Bronchial epithelial cell (primary cell): ENCODE measurements at regions not wholly inside any gene's neighbourhood (a gene's known extent, or its start where the extent isn't known, plus 50 kb on each side); places are given as distances from the start of the nearest gene placed in this dataset.

Experiments used
- DNase-seq: peaks from one replicate; pipeline ENCODE4 v3.0.0-alpha.2; 2010; ENCODE audit warnings: low read depth
- FAIRE-seq: peaks from 2 replicates; lab custom pipeline; 2011; peaks lifted over from hg19 to GRCh38; lab: Jason Lieb, UNC
- H3K27me3 ChIP-seq: 2 replicates; pipeline ENCODE4 v1.5.1; 2011; ENCODE audit warnings: low read length; ENCODE audit not compliant: control insufficient read depth, insufficient read depth
- H3K36me3 ChIP-seq: 2 replicates; pipeline ENCODE4 v1.5.1; 2011; ENCODE audit warnings: low read length; ENCODE audit not compliant: control insufficient read depth, insufficient read depth
- H3K4me3 ChIP-seq: 2 replicates; pipeline ENCODE4 v1.5.1; 2011; ENCODE audit warnings: mild to moderate bottlenecking, low read depth, low read length, control low read depth
- TF ChIP-seq, protein P1 (sequence below): IDR thresholded peaks from 2 replicates; pipeline ENCODE4 v1.5.1; 2011; ENCODE audit warnings: mild to moderate bottlenecking, moderate library complexity, low read length, control low read depth, inconsistent platforms; ENCODE audit not compliant: insufficient read depth, severe bottlenecking

DNA sequence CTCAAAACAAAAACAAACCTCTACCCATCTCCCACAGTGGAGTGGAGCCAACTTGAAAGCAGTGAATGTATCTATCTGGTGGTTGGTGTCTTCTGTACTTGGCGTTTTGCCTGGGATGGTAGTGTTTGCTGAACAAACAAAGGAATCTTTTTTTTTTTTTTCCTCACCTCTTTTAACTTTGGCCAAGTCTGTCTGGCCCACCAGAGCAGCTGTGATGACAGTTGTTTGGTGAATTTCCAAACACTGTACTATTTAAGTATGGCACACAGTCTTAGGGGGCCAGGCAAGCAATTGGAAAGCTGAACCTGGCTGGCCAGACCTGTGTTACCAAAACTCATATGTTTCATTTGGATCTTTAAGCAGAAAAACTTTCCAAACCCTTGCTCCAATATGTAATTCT is 101.8 kb upstream of the CDH13 start:
- no peak overlapping the region for H3K4me3 ChIP-seq
- TF ChIP-seq, protein P1, sequence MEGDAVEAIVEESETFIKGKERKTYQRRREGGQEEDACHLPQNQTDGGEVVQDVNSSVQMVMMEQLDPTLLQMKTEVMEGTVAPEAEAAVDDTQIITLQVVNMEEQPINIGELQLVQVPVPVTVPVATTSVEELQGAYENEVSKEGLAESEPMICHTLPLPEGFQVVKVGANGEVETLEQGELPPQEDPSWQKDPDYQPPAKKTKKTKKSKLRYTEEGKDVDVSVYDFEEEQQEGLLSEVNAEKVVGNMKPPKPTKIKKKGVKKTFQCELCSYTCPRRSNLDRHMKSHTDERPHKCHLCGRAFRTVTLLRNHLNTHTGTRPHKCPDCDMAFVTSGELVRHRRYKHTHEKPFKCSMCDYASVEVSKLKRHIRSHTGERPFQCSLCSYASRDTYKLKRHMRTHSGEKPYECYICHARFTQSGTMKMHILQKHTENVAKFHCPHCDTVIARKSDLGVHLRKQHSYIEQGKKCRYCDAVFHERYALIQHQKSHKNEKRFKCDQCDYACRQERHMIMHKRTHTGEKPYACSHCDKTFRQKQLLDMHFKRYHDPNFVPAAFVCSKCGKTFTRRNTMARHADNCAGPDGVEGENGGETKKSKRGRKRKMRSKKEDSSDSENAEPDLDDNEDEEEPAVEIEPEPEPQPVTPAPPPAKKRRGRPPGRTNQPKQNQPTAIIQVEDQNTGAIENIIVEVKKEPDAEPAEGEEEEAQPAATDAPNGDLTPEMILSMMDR: no peak
- H3K36me3 ChIP-seq: no peaks in the 10 kb centered on the region
- FAIRE-seq (no peak), DNase-seq (no peak)
- H3K27me3 ChIP-seq: no peaks in the 10 kb centered on the region

DNA sequence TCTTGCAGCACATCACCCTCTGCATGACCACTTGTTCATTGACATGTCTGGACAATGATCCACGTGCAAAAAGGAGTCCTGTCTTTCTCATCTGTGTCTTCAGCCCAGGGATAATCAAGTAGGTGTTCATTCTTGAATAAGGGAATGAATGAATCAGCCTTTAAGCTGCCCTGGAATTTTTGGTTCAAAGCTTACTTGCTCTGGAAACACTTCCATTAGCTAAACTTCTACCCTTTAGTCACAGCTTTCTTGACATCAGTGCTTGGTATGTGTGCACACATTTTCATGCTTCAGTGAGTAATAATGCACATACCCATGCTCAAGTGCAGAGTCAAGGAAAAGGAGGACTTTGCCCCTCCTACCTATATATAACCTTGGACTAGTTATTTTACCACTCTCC is 103.0 kb upstream of the CDH13 start:
- Histone ChIP-seq H3K4me3 (no peak overlapping the region), H3K36me3 (no peaks in the 10 kb centered on the region), H3K27me3 (no peaks in the 10 kb centered on the region)
- DNase-seq (peak; percentile 74), FAIRE-seq (no peak)
- TF ChIP-seq, protein P1: no peak

DNA sequence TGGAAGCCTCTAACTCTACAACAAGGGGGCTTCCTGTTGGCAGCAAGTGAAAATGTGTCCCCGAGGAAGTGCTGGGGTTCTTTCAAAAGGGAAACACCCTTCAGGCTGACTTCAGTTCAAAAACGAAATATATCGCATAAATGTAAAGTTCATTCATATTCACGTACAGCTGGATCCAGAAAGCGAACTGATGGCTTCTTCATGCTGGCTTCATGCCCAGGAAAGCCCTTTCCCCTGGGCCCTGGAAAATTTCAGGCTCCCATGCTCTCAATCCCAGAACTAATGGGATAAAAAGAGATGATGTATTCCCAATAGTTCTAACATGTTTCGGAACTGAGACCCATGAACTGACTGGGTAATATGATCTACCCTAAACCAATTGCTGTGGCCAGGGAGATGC is 104.7 kb upstream of the CDH13 start:
- Histone ChIP-seq H3K4me3 (no peak overlapping the region), H3K36me3 (no peaks in the 10 kb centered on the region), H3K27me3 (no peaks in the 10 kb centered on the region)
- no peak for DNase-seq
- FAIRE-seq: no peak
- TF ChIP-seq, protein P1: no peak

DNA sequence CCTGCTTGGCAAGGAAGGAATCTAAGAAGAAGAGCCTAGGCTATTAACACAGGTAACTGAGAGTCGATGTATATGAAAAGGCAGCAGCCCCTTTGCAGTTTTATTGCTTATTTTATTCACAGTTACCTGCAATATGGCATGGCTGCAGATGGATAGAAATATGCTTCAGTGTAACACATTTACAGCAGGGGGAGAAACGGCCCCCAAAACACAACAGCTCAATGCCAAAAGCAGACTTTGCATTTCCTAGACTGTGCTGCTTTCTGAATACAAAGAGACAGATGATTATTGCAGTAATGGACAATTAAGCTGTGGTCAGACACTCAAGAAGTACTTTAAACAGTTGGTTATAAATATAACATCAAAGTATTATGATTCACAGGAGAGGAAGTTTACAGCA is 108.0 kb upstream of the CDH13 start:
- TF ChIP-seq, protein P1: no peak
- Histone ChIP-seq H3K36me3 (no peaks in the 10 kb centered on the region), H3K27me3 (no peaks in the 10 kb centered on the region), H3K4me3 (no peak overlapping the region)
- FAIRE-seq (no peak), DNase-seq (no peak)

DNA sequence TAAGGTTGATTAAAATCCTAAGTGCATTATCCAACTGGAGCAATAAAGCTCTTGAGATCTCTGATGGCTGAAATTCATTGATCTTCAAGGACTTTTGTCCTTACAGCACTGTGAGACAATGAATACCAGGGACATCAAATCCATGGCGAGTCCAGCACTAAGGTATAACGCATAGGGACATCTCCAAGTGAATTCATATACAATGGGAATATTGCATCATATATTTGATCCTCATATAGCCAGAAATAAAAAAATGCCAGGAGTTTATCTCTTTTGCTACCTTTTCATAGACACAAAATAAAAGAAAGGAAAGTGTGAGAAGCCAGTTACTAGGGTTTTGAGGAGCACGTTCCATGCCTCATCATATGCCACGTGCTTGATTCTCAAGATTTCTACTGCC is 112.5 kb upstream of the CDH13 start:
- FAIRE-seq: no peak
- no peak for DNase-seq
- TF ChIP-seq, protein P1: no peak
- Histone ChIP-seq H3K36me3 (no peaks in the 10 kb centered on the region), H3K4me3 (no peak overlapping the region), H3K27me3 (no peaks in the 10 kb centered on the region)

DNA sequence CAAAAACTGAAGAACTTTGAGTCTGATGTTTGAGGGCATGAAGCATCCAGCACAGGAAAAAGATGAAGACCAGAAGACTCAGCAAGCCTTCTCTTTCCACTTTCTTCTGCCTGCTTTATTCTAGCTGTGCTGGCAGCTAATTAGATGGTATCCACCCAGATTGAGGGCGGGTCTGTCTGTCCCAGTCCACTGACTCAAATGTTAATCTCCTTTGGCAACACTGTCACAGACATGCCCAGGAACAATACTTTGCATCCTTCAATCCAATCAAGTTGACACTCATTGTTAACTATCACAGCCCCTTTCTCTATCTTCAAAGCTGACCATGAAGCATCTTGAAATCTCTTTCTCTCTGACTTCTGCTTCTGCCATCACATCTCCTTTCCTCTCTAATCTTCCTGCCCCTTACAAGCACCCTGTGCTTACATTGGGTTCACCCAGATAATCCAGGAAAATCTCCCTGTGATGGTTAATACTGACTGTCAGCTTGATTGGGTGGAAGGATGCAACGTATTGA is 115.9 kb upstream of the CDH13 start:
- no peaks in the 10 kb centered on the region for H3K36me3 ChIP-seq
- FAIRE-seq: peak; percentile 36
- DNase-seq: no peak
- H3K27me3 ChIP-seq: no peaks in the 10 kb centered on the region
- H3K4me3 ChIP-seq: no peak overlapping the region
- TF ChIP-seq, protein P1: no peak
